Epithelial cell of proximal tubule (primary cell): ENCODE measurements at regions not wholly inside any gene's neighbourhood (a gene's known extent, or its start where the extent isn't known, plus 50 kb on each side); places are given as distances from the start of the nearest gene placed in this dataset.

Experiments used
- DNase-seq: peaks from one replicate; pipeline ENCODE4 v3.0.0-alpha.2; 2011; ENCODE audit warnings: low read depth
- H3K4me3 ChIP-seq: 2 replicates; pipeline ENCODE4 v1.5.1; 2011; ENCODE audit warnings: low read depth, mild to moderate bottlenecking, low read length
- TF ChIP-seq, protein P1 (sequence below): conservative IDR thresholded peaks from 2 replicates; pipeline ENCODE4 v1.5.1; 2012; ENCODE audit warnings: low read depth, mild to moderate bottlenecking, low read length

DNA sequence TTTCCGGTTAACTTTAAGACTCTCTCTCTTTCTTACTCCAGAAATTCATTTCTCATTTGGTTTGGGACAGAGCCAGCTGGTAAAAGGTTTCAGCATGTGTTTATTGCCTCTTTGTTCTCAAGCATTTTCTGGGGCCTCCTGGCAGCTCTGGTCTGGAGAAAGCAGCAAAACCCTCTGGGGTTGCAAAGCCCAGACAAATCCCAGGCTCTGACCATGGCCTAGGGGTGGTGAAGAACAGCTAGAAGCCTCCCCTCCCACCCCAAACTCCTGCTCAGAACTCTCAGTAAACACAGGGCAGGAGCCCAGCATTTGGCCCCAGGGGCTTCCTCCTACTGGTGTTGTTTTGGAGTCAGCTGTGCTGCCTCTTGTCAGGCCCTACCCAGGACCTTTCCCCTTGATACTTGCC lies 124.2 kb upstream of the SERP2 start:
- H3K4me3 ChIP-seq: no peak overlapping the region
- no peak for DNase-seq
- TF ChIP-seq, protein P1, sequence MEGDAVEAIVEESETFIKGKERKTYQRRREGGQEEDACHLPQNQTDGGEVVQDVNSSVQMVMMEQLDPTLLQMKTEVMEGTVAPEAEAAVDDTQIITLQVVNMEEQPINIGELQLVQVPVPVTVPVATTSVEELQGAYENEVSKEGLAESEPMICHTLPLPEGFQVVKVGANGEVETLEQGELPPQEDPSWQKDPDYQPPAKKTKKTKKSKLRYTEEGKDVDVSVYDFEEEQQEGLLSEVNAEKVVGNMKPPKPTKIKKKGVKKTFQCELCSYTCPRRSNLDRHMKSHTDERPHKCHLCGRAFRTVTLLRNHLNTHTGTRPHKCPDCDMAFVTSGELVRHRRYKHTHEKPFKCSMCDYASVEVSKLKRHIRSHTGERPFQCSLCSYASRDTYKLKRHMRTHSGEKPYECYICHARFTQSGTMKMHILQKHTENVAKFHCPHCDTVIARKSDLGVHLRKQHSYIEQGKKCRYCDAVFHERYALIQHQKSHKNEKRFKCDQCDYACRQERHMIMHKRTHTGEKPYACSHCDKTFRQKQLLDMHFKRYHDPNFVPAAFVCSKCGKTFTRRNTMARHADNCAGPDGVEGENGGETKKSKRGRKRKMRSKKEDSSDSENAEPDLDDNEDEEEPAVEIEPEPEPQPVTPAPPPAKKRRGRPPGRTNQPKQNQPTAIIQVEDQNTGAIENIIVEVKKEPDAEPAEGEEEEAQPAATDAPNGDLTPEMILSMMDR: no peak

DNA sequence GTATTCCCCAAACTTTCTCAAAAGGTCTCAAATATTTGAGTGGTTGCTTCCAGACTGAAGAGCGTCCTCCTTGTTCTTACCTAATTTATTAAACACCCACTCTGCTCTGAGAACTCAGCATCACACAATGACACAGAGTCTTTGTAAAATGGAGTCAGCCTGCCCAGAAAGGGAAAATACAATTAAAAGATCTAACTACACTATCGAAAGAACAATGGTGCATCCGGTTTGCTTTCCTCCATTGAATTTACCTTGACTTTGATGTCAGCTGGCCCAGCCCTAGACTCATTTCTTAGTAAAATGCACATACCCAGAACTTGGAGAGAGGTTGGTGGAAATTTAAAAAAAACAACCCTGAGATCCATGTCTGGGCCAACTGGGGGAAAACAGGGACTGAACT lies 120.7 kb upstream of the SERP2 start:
- H3K4me3 ChIP-seq: no peak overlapping the region
- DNase-seq: no peak
- TF ChIP-seq, protein P1: no peak

DNA sequence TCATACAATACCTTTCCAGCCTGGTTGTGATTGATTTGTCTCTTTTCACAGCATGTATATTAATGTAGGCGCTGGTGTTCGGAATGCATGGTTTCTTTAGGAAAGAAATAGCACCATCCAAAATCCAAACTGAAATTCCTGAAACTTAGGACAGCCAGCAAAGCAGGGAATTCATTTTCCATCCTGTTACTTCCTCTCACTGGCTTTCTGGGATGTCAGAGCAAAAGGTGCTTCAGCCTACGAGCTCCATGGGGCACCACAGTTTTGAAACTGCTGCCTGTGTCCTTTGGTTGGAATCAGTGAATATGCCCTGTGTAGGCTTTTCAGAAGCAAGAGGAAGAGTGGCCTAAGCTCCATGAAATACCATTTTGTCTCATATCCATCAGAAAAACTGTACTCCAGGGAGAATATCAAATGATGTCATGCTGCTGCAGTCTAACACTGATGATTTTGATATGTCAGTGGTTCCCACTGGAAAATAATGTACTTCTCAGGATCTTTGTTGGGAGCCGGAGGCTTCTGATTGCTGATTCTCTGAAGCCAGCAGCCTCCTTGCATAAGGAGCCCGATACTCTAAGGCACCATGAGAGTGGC lies 117.8 kb upstream of the SERP2 start:
- no peak for DNase-seq
- no peak overlapping the region for H3K4me3 ChIP-seq
- TF ChIP-seq, protein P1: no peak

DNA sequence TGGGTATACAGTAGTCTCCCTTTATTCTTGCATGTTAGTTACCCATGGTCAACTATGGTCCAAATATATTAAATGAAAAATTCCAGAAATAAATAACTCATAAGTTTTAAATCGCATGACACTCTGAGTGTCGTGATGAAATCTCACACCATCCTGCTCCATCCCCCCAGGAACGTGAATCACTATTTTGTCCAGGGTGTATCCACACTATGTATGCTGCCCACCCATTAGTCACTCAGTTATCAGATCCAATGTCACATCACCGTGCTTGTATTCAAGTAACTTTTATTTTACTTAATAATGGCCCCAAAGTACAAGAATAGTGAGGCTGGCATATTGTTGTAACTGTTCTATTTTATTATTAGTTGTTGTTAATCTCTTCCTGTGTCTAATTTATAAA lies 115.8 kb upstream of the SERP2 start:
- H3K4me3 ChIP-seq: no peak overlapping the region
- TF ChIP-seq, protein P1: no peak
- DNase-seq: no peak

DNA sequence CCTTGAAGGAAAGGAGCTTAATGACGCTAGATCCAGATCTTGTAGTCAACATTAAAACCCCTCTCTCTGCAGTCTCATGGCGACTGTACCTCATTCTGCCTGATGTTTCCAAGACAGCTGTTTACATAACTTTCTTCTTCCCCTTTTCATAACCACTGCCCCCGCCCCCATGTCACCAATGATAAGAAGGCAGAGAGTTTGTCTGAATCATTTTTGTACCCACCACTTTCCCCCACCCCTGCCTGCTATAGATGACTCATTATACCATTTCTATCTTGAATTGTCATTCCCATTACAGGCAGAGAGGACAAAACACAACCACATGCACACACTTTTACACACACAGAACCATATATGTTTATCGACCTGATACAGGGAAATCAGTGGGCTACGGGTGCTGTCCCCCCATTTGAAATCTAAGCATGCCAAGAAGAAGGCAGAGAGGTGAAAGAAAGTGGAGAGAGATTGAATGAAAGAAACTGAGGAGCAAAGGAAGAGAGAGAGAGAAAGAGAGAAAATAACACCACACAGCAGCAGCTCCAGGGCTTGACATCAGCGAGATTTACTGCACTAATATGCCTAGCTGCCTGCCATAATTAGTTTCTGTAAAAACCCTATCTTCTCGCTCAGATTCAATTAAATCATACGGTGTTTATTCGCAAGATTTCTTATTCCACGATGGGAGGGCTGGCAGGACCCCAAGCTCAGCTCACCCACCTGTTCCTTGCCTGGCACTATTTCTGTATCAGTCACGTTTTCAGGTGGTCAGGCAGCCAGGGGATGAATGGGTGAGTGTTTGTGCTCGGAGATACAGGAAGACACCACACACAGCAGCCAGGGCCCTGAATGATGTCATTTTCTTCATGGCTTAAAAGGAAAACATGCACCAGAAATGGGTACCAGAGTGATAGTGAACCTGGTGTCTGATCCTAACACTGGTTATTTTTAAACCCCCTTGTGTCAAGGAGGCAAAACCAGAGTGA lies 114.3 kb upstream of the SERP2 start:
- TF ChIP-seq, protein P1: no peak
- H3K4me3 ChIP-seq: no peak overlapping the region
- no peak for DNase-seq

DNA sequence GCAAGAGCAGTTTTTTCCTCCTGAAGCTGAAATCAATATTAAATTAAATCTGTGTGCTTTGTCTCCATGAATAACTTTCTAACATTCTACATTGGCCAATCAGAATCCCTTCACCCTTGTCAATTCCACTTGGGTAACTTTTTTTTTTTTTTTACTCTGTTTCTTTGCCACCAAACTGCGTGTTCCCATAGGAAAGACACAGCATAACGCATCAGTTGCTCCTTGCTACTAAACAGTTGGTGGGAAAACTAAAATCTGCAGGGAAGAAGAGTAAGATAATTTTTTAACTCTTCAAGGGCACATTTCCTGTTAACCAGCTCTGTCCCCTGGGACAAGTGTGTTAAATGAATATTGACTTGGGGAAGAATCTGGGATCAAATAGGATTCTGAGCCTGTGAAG lies 113.3 kb upstream of the SERP2 start:
- TF ChIP-seq, protein P1: no peak
- no peak for DNase-seq
- H3K4me3 ChIP-seq: no peak overlapping the region
